Testis (tissue), 2 donors: ENCODE measurements at regions not wholly inside any gene's neighbourhood (a gene's known extent, or its start where the extent isn't known, plus 50 kb on each side); places are given as distances from the start of the nearest gene placed in this dataset.
"Not testable (repeated sequence)": the region's sequence is repeated elsewhere in the genome, so short reads cannot be mapped to it uniquely, and the experiment has no call there.

ENCODE experiments used
- CTCF ChIP-seq, 3 experiments: fragments of 450-650 bp in 2 of 3; fragments of 200-600 bp in 1 of 3; sonication (generic) in 1 of 3; IDR thresholded peaks; one replicate each; pipeline ENCODE4 v1.5.1; 2016 to 2019; ENCODE audit warnings: antibody characterized with exemption in 3 of 3, mild to moderate bottlenecking in 2 of 3, moderate library complexity in 1 of 3
- POLR2A ChIP-seq: fragments of 450-650 bp; IDR thresholded peaks from one replicate; pipeline ENCODE4 v1.6.1; 2017; ENCODE audit warnings: antibody characterized with exemption, mild to moderate bottlenecking, moderate library complexity

DNA sequence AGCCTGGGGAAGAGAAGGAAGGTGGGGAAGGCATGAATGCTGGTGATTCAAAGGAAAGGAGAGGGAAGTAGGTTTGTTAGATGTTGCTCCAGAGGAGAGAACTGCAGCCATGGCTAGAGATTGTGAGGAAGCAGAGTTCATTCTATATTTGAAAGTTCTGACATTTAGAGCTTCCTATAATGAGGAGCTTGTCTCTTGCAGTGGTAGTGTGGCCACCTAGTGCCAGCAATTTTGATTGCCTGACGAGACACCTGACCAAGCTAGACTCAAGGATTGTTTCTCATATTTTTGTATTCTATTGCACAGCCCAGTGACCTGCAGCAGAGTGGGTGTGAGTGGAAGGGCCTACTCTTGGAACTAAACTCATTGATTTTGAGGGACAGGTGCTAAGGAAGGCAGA lies 116.2 kb upstream of the GOLGA6L4 start:
- TF ChIP-seq CTCF (IDR thresholded peaks at IDR 0.05); POLR2A: not testable (repeated sequence)
